ENCODE measurements at regions not wholly inside any gene's neighbourhood (a gene's known extent, or its start where the extent isn't known, plus 50 kb on each side); places are given as distances from the start of the nearest gene placed in this dataset.

GRCh38 chr5:174514325-174514724 lies 210.1 kb upstream of the MSX2 start:
- no peak for TF ChIP-seq EZH2phosphoT487 (IDR thresholded peaks at IDR 0.05; ENCODE audit: insufficient read depth, low read depth)
- no peak for TF ChIP-seq EZH2 (IDR thresholded peaks at IDR 0.05; ENCODE audit: insufficient read depth, poor library complexity, severe bottlenecking)
